ENCODE measurements at regions not wholly inside any gene's neighbourhood (a gene's known extent, or its start where the extent isn't known, plus 50 kb on each side); places are given as distances from the start of the nearest gene placed in this dataset.
A peak's percentile ranks its signal among the peaks of the same experiment; 100 is the strongest.

- DNase-seq (ENCODE audit: low read depth), result no peak
- H3K4me3 ChIP-seq (ENCODE audit: low read length), result no peak overlapping the region
- no peak for TF ChIP-seq CTCF (conservative IDR thresholded peaks at IDR 0.05; ENCODE audit: low read length)
Measured at GRCh38 chr9:107147134-107147533, 135.9 kb upstream of the RAD23B start.

- no peak overlapping the region for H3K4me3 ChIP-seq (ENCODE audit: low read length)
- DNase-seq (ENCODE audit: low read depth), result no peak
- TF ChIP-seq CTCF (conservative IDR thresholded peaks at IDR 0.05; ENCODE audit: low read length), result no peak
Measured at GRCh38 chr9:107148216-107148615, 134.9 kb upstream of the RAD23B start.

DNA sequence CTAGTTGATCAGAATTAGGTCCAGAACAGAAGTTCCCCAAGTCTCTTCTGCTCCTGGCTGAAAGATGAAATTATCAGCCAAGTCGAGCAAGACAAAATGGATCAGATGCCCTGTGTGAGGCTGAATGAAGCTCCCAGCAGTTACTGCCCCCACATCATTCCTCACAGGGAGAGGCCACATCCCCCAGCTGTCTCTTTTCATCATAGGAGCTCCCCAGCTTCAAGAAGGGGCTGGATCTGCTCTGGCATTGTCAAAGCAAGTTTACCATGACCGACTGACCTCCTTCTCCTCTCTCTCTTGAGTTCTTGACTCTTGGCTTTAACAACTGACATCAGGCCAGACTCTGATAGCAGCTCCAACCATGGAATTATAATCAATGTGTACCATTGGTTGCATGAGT lies 133.3 kb upstream of the RAD23B start:
- TF ChIP-seq CTCF (conservative IDR thresholded peaks at IDR 0.05; ENCODE audit: low read length), result no peak
- H3K4me3 ChIP-seq (ENCODE audit: low read length), result no peak overlapping the region
- no peak for DNase-seq (ENCODE audit: low read depth)

DNA sequence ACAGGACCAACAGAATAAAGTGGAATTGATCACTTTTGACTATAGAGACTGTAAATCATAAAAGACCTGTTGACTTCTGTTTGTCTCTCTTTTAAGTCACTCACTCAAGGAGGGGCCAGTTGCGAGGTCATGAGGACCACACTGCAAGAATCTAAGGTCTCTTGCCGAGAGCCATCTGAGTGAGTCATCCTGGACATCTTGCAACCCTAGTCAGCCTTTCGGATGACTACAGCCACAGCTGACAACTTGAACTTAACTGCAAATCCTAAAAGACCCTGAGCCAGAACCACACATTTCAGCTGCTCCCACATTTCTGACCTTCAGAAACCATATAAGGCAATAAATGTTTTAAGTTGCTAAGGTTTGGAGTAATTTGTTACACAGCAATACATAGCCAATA lies 129.7 kb upstream of the RAD23B start:
- H3K4me3 ChIP-seq (ENCODE audit: low read length), result no peak overlapping the region
- peak; percentile 55 for DNase-seq (ENCODE audit: low read depth)
- no peak for TF ChIP-seq CTCF (conservative IDR thresholded peaks at IDR 0.05; ENCODE audit: low read length)

GRCh38 chr9:107154291-107154690 lies 128.8 kb upstream of the RAD23B start:
- TF ChIP-seq CTCF (conservative IDR thresholded peaks at IDR 0.05; ENCODE audit: low read length), result no peak
- H3K4me3 ChIP-seq (ENCODE audit: low read length), result no peak overlapping the region
- no peak for DNase-seq (ENCODE audit: low read depth)

DNA sequence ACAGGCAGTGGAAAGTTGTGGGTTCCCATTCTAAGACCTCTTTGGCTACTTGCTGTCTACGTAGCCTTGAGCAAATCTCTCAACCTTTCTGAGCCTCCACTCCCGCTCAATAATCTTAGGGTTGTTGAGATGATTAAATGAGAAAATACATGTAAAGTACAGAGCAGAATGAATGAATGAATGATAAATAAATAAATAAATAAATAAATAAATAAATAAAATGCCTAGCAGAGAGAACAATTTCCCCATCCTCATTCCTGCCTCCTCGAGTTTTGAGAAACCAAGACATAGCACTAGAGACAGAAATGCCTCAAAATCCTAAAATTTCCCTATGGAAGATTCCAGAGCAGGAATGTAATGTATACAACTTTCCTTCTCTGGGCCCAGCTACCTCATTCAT lies 128.3 kb upstream of the RAD23B start:
- DNase-seq (ENCODE audit: low read depth), result no peak
- TF ChIP-seq CTCF (conservative IDR thresholded peaks at IDR 0.05; ENCODE audit: low read length), result no peak
- no peak overlapping the region for H3K4me3 ChIP-seq (ENCODE audit: low read length)

- H3K4me3 ChIP-seq (ENCODE audit: low read length), result no peak overlapping the region
- peak; percentile 26; the same call in 1 of the 2 replicates for TF ChIP-seq CTCF (conservative IDR thresholded peaks at IDR 0.05; ENCODE audit: low read length)
- DNase-seq (ENCODE audit: low read depth), result no peak
Measured at GRCh38 chr9:107155244-107155817, 127.7 kb upstream of the RAD23B start.

All from AG10803 (cell line).